ENCODE measurements at regions not wholly inside any gene's neighbourhood (a gene's known extent, or its start where the extent isn't known, plus 50 kb on each side); places are given as distances from the start of the nearest gene placed in this dataset.
"Not testable (repeated sequence)": the region's sequence is repeated elsewhere in the genome, so short reads cannot be mapped to it uniquely, and the experiment has no call there.

DNA sequence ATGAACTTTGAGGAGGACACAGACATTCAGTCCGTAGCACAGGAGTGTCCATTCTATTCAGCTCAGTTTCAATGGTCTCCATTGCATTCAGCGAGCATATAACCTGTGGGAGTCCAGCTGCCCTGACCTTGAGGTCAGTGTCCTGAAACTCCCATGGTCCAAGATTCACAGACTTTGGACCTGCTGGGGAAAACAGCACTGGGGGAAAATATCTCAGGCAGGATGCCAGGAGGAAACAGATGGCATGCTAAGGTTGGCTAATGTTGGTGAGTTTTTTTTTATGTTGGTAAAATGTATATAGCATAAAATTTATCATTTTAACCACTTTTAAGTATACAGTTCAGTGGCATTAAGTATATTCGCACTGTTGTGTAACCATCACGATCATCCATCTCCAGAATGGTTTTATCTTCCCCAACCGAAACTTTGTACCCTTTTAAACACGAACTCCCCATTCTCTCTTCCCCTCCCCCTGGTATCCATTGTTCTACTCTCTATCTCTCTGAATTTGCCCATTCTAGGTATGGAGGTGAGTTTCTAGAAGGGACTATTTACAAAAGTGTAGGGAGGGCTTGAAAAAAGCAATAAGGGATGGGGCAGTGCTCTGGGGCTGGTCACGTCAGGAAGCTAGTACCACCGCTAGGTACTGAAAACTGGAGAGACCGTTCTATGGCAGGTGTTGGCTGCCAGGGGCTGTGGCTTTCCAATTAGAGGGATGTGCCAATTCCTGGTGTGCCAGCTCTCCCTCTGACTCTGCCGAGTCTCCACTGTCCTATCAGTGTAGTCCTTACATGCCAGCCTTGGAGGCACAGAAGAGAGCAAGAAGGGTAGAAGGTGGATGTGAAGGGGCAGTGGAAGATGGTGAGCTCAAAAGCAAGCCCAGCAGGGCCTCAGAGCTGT, 85.3 kb downstream of the FOXD2 start:
- no peak for DNase-seq (ENCODE audit: extremely low read depth, low read depth, low spot score)

DNA sequence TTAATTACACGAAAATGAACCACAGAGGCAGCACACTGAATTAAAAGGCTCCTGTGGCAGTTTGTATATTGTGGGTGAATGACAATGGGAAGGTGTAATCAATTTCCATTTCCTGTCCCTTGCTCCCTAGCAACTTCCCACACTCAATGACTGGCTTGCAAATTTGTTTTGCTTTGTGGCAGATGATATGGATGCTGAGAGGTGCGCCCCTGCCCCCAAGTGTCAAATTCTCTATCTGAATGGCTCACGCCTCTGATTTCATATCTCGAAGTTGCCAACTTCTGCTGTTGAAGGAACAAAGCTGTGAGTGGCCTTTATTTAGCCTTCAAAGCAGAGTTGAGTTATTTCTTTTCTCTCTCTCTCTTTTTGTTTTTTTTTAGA, 86.0 kb downstream of the FOXD2 start:
- DNase-seq (ENCODE audit: extremely low read depth, low read depth, low spot score): no peak

DNA sequence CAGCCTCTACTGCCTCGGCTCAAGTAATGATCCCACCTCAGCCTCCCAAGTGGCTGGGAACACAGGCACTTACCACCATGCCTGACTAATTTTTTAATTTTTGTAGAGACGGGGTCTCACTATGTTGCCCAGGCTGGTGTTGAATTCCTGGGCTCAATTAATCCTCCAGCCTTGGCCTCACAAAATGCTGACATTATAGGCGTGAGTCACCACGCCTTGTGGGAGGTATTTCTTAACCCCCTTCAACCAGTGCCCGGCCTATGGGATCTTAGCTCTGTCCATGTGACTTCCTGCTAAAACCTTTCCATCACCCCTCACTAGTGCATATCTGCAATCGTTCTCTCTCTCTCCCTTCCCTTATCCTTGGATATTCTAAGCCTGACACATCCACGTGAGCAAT, 86.4 kb downstream of the FOXD2 start:
- DNase-seq (ENCODE audit: extremely low read depth, low read depth, low spot score): no peak

DNA sequence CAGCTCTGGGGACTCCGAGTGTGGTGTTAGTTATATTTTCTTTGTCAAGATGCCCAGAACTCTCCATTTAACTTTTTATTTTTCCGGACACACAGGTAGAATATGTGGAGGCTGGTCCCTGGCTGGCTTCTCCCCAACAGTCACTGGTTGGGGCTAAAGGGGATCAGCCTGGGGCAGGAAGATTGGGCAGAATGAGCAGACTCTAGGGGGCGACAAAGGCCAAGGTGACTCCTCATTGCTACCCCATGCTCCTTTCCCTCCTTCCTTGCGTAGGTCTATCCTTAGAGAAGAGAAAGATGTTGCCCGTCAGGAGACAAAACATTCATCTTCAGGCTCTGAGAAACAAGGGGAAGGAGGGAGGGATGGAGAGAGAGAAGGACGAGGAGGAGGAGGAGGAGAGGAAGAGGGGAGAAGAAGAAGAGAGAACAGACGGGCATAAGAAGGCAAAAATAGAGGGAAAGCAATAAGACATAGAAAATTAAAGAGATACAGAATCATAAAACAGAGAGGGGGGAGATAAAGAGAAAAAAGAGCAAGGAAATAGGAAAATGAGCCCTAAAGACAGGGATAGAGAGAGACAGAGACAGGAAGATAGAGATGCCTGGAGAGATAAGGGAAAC, 89.9 kb downstream of the FOXD2 start:
- DNase-seq (ENCODE audit: extremely low read depth, low read depth, low spot score): no peak

DNA sequence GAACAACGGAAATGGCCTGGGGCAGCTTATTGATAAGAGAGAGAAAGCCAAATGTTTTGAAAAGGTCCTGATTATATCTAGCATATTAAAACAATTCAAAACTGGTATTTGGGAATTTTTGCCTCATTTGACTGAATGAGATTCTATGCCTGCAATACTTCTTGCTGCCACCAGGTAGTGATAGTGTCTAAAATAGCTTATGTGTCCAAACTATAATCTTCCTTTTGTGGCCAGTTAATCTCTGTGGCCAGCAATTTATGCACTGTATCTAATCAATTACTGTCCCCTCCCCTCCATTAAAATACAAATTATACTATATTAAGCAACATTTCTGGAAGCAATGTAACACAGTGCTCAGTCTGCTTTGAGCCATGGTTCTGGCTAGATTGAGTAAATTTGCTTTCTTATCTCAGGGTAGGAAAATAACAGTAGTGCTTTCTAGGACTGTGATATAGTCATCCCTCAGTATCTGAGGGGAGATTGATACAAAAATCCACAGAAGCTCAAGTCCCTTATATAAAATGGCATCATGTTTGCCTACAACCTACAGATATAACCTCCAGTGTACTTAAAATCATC, 91.8 kb downstream of the FOXD2 start:
- no peak for DNase-seq (ENCODE audit: extremely low read depth, low read depth, low spot score)

DNA sequence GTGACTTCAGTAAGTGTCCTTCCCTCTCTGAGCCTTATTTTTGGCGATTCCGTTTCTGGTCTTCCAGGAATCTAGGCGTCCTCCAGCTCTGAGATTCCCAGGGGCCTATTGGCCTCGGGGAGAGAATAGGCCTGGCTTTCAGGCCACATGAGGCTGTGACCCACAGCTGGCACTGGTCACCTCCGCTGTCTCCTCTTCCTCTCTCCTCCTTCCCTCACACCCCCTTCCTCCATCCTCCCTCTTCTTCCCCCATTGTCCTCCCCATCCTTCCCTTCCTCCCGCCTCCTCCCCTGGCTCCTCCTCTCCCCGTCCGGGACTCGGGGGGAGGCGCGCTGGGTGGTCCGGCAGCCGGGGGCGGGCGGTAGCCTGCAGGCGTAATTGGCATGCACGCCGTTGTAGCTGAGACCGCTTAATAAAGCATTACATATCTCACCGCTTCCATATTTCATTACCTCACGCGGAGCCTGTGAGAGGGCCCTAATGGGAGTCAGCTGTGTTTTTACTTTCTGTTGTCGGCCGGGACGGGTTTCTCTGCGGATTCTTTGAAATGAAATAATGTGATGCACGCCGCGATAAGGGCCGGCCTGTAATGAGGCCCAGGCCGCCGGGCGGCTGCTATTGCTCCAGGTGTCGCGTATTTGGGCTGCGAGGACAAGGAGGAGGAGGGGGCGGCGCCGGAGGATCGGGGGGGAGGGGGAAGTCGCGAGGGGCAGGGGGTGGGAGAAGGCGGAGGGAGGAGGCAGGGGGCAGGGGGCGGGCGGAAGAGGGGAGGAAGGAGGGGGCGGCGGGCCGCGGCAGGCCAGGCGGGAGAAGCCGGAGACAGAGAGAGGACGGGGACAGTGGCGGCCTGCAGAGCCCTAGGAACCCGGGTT, 95.3 kb downstream of the FOXD2 start:
- no peak for DNase-seq (ENCODE audit: extremely low read depth, low read depth, low spot score)

DNA sequence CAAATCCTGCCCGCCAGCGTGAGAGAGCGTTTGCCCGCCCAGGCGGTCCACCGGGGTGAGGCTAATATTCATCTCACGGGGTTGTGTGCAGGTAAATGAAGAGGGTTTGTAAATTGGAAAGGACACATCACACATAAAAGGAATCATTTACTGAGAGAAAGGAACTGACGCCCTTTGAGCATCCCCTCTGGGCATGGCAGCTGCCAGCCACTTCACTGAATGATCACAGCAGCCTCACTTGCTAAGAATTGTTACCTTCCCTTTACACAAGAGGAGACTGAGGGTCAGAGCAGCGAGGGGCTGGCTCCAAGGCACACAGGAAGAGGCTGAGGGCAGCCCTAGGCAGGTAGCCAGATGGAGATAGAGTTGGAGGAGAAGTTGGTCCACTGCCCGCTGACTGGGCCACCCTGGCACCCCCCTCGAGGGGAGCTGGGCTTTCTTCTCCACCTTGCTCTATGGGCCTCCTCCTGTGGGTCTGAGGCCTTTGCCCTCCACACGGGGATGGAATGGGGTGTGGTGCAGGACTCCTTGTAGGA, 96.0 kb downstream of the FOXD2 start:
- no peak for DNase-seq (ENCODE audit: extremely low read depth, low read depth, low spot score)

DNA sequence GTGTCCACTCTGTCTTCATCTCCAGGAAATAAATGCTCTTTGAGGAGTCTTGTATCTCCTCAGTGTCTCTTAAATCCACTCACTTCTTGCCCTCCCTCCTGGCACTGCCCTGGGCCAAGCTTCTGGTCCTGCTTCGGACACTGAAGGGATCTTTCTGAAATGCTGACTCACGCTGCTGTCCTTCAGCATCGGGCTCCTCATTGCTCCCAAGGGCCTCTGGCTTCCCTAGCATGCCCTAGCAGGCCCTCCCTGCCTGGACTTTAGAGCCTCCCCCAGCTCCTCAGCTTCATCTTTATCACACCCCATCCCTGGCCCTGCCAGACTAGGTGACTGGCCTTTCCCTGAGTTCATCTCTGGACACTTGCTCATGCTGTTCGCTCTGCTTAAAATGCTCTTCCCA, 96.6 kb downstream of the FOXD2 start:
- no peak for DNase-seq (ENCODE audit: extremely low read depth, low read depth, low spot score)

DNA sequence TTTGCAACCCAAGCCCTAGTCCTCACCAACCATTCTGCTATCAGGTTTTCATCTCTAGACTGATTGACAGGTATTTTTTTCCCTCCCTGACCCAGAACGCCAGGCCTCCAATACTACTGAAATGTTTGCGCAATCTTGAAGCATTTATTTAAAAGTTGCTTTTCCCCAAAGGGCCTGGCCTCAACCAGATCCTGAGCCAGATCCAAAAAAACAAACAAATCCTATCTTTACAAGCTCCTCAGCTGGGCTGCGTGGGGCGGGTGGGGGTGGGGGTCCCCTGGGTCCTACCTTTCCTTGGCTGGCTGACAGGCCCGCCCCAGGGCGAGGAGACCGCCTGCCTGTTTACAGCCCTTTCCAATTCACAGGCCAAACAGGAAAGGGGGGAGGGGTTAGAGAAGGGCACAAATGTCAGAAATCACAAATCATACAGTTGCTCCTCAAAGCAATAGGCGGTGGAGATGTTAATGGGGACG, 98.8 kb downstream of the FOXD2 start:
- no peak for DNase-seq (ENCODE audit: extremely low read depth, low read depth, low spot score)

DNA sequence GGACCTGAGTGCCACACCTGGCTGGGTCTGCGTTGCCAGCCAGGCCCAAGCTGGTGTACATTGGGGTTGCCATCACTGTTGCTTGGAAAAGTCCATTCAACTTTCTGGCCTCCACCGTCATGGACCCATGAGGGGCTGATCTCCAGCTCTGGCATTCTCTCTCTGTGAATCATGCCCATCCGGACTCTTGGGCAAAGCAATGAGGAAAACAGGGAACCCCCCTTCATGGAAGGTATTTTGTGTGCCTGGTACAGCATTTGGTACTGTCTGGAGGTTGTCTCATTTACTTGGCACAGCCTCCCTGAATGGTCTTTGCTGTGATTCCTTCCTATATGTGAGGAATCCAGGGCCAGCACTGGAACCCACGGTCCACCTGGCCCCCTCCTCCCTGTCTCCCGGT, 99.4 kb downstream of the FOXD2 start:
- DNase-seq (ENCODE audit: extremely low read depth, low read depth, low spot score): no peak

DNA sequence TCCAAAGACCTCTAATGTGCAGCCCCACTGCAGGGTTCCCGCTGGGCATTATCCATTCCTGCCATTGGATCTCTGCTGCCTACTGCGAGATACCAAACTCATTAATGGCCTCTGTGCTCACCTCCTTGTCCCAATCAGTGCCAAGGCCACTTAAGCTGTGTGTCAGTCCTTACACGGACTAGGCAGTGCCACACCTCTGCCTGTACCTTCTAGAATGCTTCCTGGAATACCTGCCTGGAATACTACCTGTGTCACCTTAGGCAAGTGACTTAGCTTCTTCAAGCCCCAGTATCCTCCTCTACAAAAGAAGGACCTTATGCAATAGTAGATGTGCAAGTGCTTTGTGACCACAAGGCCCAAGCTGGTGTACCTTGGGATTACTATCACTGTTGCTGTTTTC, 100.1 kb downstream of the FOXD2 start:
- no peak for DNase-seq (ENCODE audit: extremely low read depth, low read depth, low spot score)

DNA sequence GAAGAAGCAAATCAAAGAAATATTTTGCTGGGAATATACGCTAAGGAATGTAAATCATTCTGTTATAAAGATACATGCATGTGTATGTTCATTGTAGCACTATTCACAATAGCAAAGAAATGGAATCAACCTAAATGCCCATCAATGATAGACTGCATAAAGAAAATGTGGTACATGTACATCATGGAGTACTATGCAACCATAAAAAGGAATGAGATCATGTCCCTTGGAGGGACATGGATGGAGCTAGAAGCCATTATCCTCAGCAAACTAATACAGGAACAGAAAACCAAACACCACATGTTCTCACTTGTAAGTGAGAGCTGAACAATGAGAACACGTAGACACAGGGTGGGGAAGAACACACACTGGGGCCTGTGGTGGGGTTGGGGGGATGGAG, 100.7 kb downstream of the FOXD2 start:
- not testable (repeated sequence) for DNase-seq (ENCODE audit: extremely low read depth, low read depth, low spot score)

DNA sequence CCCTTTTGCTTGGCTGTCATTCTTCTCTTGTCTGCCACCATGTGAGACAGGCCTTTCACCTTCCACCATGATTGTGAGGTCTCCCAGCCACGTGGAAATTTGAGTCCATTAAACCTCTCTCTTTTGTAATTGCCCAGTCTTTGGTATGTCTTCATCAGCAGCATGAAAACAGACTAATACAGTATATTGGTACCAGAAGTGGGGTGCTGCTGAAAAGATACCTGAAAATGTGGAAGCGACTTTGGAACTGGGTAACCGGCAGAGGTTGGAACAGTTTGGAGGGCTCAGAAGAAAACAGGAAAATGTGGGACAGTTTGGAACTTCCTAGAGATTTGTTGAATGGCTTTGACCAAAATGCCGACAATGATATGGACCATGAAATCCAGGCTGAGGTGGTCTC, 103.9 kb downstream of the FOXD2 start:
- DNase-seq (ENCODE audit: extremely low read depth, low read depth, low spot score): not testable (repeated sequence)

DNA sequence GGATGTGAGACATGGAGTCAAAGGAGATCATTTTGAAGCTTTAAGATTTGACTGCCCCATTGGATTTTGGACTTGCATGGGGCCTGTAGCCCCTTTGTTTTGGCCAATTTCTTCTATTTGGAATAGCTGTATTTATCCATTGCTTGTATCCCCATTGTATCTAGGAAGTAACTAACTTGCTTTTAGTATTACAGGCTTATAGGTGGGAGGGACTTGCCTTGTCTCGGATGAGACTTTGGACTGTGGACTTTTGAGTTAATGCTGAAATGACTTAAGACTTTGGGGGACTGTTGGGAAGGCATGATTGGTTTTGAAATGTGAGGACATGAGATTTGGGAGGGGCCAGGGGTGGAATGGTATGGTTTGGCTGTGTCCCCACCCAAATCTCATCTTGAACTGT, 105.2 kb downstream of the FOXD2 start:
- DNase-seq (ENCODE audit: extremely low read depth, low read depth, low spot score): not testable (repeated sequence)

DNA sequence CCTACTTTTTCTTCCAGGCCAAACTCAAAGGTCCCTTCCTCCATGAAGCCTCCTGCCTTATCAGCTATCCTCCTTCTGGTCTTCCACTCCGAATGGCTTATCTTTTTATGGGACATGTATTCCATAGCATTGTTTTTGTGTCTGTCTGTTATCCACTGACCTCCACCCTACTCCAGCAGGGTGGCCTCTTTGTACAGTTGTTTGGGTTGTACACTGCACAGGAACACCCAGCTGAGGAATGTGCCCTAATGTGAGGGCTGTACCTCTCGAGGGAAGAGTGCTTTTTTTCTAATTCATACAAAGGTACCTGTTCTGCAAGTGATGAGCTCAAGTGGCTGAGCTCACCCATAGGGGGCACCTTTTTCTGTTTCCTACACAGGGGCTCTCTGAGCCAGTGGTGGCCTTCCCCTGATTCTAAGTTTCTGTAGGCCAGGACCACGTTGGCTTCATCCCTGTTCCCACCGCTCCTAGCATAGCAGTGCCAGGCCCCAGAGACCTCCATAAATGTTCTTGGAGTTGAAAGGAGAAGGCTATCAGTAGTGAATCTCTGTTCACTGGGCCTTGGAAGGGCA, 108.2 kb downstream of the FOXD2 start:
- no peak for DNase-seq (ENCODE audit: extremely low read depth, low read depth, low spot score)

DNA sequence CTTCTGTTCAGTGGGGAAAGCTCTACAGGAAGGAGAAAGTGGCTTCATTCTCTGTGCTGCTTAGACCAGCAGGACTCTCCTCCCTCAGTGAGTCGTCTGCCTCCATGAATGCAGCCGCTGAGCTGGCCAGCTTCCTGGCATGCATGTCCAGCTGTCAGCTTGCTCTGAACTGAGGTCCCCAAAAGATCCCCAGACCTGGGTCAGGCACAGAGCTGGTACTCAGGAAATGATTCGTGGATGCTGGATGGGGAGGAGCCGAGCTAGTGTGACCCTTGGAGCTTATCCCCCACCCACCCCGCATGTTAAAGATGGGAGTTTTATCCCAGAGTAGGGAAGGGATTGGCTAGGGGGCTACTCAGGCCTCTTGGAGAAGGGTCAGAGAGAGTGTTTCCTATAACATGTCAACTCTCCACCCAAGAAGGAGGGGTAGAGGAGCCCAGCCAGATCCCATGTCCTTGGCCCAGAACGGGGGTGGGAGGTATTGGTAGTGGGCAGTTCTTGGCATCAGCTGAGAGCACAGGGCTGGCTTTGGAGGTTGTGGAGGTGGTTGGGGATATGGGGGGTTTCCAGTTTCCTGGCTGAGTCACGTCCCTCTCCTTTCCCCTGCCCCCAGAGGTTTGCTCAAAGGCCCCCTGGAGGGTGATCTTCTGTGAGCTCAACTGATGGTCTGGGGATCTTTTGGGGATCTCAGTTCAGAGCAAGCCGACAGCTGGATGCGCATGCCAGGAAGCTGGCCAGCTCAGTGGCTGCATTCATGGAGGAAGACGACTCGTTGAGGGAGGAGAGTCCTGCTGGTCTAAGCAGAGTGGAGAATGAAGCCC, 110.1 kb downstream of the FOXD2 start:
- no peak for DNase-seq (ENCODE audit: extremely low read depth, low read depth, low spot score)

DNA sequence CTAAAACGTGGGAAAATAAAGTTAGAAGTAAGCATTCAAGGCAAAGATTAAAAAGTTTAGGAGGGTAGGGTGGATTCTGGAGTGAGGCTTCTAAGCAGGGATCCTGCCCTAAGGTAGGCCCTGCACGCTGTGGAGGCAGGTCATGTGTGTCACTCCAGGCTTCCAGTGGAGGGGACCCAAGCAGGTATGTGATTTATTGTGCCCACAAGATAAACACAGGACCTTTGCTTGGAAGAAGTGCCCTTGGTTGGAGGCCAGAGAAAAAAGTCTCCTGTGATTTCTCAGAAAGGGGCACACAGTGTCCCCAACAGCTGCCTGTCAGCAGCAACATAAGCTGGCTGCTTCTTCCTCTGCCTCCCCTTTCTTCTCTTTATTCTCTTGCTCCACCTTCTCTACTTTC, 110.8 kb downstream of the FOXD2 start:
- DNase-seq (ENCODE audit: extremely low read depth, low read depth, low spot score): no peak

DNA sequence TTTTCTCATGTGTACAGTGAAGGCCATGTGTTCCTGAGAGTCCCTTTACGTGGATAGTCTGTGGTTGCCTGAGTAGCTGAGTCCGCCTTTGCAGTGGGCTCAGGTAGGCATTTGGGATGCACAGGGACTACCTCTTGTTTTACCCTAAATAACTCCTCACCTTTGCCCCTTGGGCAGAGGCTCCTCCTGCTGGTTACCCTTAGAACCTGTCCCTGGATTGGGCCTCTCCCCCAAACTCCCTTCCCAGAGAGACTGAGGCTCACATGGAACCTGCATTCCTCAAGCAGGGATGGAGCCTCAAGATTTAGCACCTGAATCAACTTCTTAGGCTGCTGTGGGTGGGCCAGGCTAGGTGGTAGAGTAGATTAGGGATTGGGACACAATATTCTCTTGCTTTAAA, 111.7 kb downstream of the FOXD2 start:
- no peak for DNase-seq (ENCODE audit: extremely low read depth, low read depth, low spot score)

DNA sequence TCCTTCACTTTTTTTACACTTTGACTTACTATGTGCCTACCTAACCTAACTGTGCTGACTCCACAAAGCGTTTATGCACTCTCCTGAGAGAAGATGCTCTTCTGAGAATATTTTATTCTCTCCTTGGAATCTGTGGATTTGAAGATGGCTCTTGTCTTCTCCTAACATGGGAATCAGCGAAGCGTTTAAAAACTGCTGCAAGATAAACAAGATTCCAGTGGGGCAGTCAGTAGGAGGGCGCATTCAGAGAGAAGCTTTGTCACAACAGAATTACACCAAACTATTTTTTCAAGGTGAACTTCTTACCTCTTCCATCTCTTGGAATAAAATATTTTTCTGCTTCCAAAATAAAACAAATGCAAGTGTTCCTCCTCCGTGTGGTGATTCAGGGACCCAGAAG, 113.1 kb downstream of the FOXD2 start:
- DNase-seq (ENCODE audit: extremely low read depth, low read depth, low spot score): no peak
